Stimulated activated naive CD8-positive, alpha-beta T cell treated with anti-CD3 and anti-CD28 coated beads, Interleukin-15, Interleukin-2, amounts not matched to agents 100 ng/mL and 50 ng/mL, for 24 hours (primary cell): ENCODE measurements at regions not wholly inside any gene's neighbourhood (a gene's known extent, or its start where the extent isn't known, plus 50 kb on each side); places are given as distances from the start of the nearest gene placed in this dataset.

Source experiments
- H3K27ac Mint-ChIP-seq: one replicate; pipeline ENCODE4 v1.8.0; 2021; ENCODE audit warnings: mild to moderate bottlenecking, mixed read lengths
- H3K27me3 Mint-ChIP-seq: one replicate; pipeline ENCODE4 v1.8.0; 2021; ENCODE audit warnings: mixed read lengths
- H3K36me3 Mint-ChIP-seq: one replicate; pipeline ENCODE4 v1.8.0; 2021; ENCODE audit warnings: low read depth, mixed read lengths
- H3K4me1 Mint-ChIP-seq: one replicate; pipeline ENCODE4 v1.8.0; 2021; ENCODE audit warnings: low read depth, mixed read lengths
- H3K4me3 Mint-ChIP-seq: one replicate; pipeline ENCODE4 v1.8.0; 2021; ENCODE audit warnings: mild to moderate bottlenecking, mixed read lengths
- H3K9me3 Mint-ChIP-seq: one replicate; pipeline ENCODE4 v1.8.0; 2021; ENCODE audit warnings: mixed read lengths

- Mint-ChIP-seq H3K27ac (no peak overlapping the region), H3K4me3 (no peak overlapping the region), H3K9me3 (no peaks in the 10 kb centered on the region), H3K27me3 (peaks cover 1% of the 10 kb centered on the region), H3K4me1 (no peaks in the 10 kb centered on the region), H3K36me3 (no peaks in the 10 kb centered on the region)
These were observed 106.4 kb downstream of the SIK1 start for GRCh38 chr21:43320526-43320925.

GRCh38 chr21:43318841-43319781 is 107.8 kb downstream of the SIK1 start:
- no peak overlapping the region for H3K27ac Mint-ChIP-seq
- H3K27me3 Mint-ChIP-seq: peaks cover 6% of the 10 kb centered on the region
- no peak overlapping the region for H3K4me3 Mint-ChIP-seq
- H3K9me3 Mint-ChIP-seq: no peaks in the 10 kb centered on the region
- no peaks in the 10 kb centered on the region for H3K36me3 Mint-ChIP-seq
- H3K4me1 Mint-ChIP-seq: peaks cover 5% of the 10 kb centered on the region

GRCh38 chr21:43318368-43318767 is 108.6 kb downstream of the SIK1 start:
- Mint-ChIP-seq H3K9me3 (no peaks in the 10 kb centered on the region), H3K27ac (no peak overlapping the region), H3K27me3 (peaks cover 6% of the 10 kb centered on the region), H3K4me3 (no peak overlapping the region), H3K4me1 (peaks cover 5% of the 10 kb centered on the region), H3K36me3 (no peaks in the 10 kb centered on the region)

- no peak overlapping the region for H3K27ac Mint-ChIP-seq
- H3K36me3 Mint-ChIP-seq: no peaks in the 10 kb centered on the region
- no peak overlapping the region for H3K4me3 Mint-ChIP-seq
- no peaks in the 10 kb centered on the region for H3K9me3 Mint-ChIP-seq
- H3K4me1 Mint-ChIP-seq: peaks cover 5% of the 10 kb centered on the region
- peaks cover 6% of the 10 kb centered on the region for H3K27me3 Mint-ChIP-seq
These were observed 109.0 kb downstream of the SIK1 start for GRCh38 chr21:43317959-43318358.

GRCh38 chr21:43317254-43317748 is 109.6 kb downstream of the SIK1 start:
- no peak overlapping the region for H3K27ac Mint-ChIP-seq

GRCh38 chr21:43316156-43316845 is 110.6 kb downstream of the SIK1 start:
- H3K4me3 Mint-ChIP-seq: no peak overlapping the region
- peaks cover 6% of the 10 kb centered on the region for H3K27me3 Mint-ChIP-seq
- H3K36me3 Mint-ChIP-seq: no peaks in the 10 kb centered on the region
- H3K27ac Mint-ChIP-seq: no peak overlapping the region
- H3K4me1 Mint-ChIP-seq: peaks cover 5% of the 10 kb centered on the region
- H3K9me3 Mint-ChIP-seq: no peaks in the 10 kb centered on the region

More at GRCh38 chr21:43317254-43317748, 109.6 kb downstream of the SIK1 start:
- Mint-ChIP-seq H3K9me3 (no peaks in the 10 kb centered on the region), H3K4me3 (no peak overlapping the region), H3K4me1 (peaks cover 5% of the 10 kb centered on the region), H3K36me3 (no peaks in the 10 kb centered on the region), H3K27me3 (peaks cover 6% of the 10 kb centered on the region)

- H3K9me3 Mint-ChIP-seq: no peaks in the 10 kb centered on the region
- H3K36me3 Mint-ChIP-seq: no peaks in the 10 kb centered on the region
- H3K4me3 Mint-ChIP-seq: no peak overlapping the region
- H3K27me3 Mint-ChIP-seq: peaks cover 6% of the 10 kb centered on the region
- H3K27ac Mint-ChIP-seq: no peak overlapping the region
- peaks cover 5% of the 10 kb centered on the region for H3K4me1 Mint-ChIP-seq
These were observed 111.4 kb downstream of the SIK1 start for GRCh38 chr21:43315244-43316137.

GRCh38 chr21:43313939-43314405 is 113.0 kb downstream of the SIK1 start:
- Mint-ChIP-seq H3K36me3 (no peaks in the 10 kb centered on the region), H3K27me3 (peaks cover 6% of the 10 kb centered on the region), H3K4me1 (peaks cover 5% of the 10 kb centered on the region), H3K27ac (no peak overlapping the region), H3K9me3 (no peaks in the 10 kb centered on the region), H3K4me3 (no peak overlapping the region)

GRCh38 chr21:43313221-43313938 is 113.6 kb downstream of the SIK1 start:
- peaks cover 5% of the 10 kb centered on the region for H3K4me1 Mint-ChIP-seq

GRCh38 chr21:43312751-43313169 is 114.2 kb downstream of the SIK1 start:
- H3K27ac Mint-ChIP-seq: no peak overlapping the region
- H3K9me3 Mint-ChIP-seq: no peaks in the 10 kb centered on the region
- H3K36me3 Mint-ChIP-seq: no peaks in the 10 kb centered on the region
- peaks cover 6% of the 10 kb centered on the region for H3K27me3 Mint-ChIP-seq
- H3K4me3 Mint-ChIP-seq: no peak overlapping the region
- H3K4me1 Mint-ChIP-seq: peaks cover 5% of the 10 kb centered on the region

More at GRCh38 chr21:43313221-43313938, 113.6 kb downstream of the SIK1 start:
- no peak overlapping the region for H3K4me3 Mint-ChIP-seq
- H3K36me3 Mint-ChIP-seq: no peaks in the 10 kb centered on the region
- no peaks in the 10 kb centered on the region for H3K9me3 Mint-ChIP-seq
- H3K27ac Mint-ChIP-seq: no peak overlapping the region
- peaks cover 6% of the 10 kb centered on the region for H3K27me3 Mint-ChIP-seq

- Mint-ChIP-seq H3K9me3 (no peaks in the 10 kb centered on the region), H3K27ac (no peak overlapping the region), H3K4me1 (peaks cover 11% of the 10 kb centered on the region), H3K36me3 (no peaks in the 10 kb centered on the region), H3K27me3 (peaks cover 6% of the 10 kb centered on the region), H3K4me3 (no peak overlapping the region)
These were observed 114.9 kb downstream of the SIK1 start for GRCh38 chr21:43312011-43312410.

- no peak overlapping the region for H3K4me3 Mint-ChIP-seq
- H3K9me3 Mint-ChIP-seq: no peaks in the 10 kb centered on the region
- H3K27ac Mint-ChIP-seq: no peak overlapping the region
- H3K27me3 Mint-ChIP-seq: peaks cover 6% of the 10 kb centered on the region
- no peaks in the 10 kb centered on the region for H3K36me3 Mint-ChIP-seq
- peaks cover 13% of the 10 kb centered on the region for H3K4me1 Mint-ChIP-seq
These were observed 115.6 kb downstream of the SIK1 start for GRCh38 chr21:43311301-43311817.

GRCh38 chr21:43308815-43309283 is 118.1 kb downstream of the SIK1 start:
- H3K9me3 Mint-ChIP-seq: no peaks in the 10 kb centered on the region
- H3K36me3 Mint-ChIP-seq: no peaks in the 10 kb centered on the region

More at GRCh38 chr21:43308815-43309283, 118.1 kb downstream of the SIK1 start:
- peaks cover 3% of the 10 kb centered on the region for H3K27me3 Mint-ChIP-seq
- H3K27ac Mint-ChIP-seq: no peak overlapping the region
- H3K4me3 Mint-ChIP-seq: no peak overlapping the region
- peaks cover 8% of the 10 kb centered on the region for H3K4me1 Mint-ChIP-seq
